Hematopoietic multipotent progenitor cell treated with erythropoietin and hydrocortisone succinate and interleukin-3 and kit ligand, for 17 days (in vitro differentiated cells): ENCODE measurements at regions not wholly inside any gene's neighbourhood (a gene's known extent, or its start where the extent isn't known, plus 50 kb on each side); places are given as distances from the start of the nearest gene placed in this dataset.

ENCODE experiments used
- DNase-seq: peaks from one replicate; pipeline ENCODE4 v3.0.0-alpha.2; 2015; ENCODE audit warnings: low spot score

DNA sequence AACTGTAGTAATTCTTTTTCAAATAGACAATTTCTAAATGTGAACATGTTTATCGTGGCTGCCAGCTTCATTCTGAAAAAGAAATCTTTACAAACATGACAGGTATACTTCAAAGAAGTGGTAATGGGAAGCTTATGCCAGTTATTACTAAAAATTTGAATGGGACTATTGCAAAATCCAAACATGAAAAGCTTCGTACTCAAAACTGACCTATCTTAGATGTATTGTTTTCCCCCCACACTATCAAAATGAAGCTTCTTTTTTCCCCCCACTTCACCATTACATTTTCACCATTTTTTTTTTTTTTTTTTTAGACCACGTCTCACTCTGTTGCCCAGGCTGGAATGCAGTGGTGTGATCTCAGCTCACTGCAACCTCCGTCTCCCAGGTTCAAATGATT, 50.4 kb upstream of the SERTAD2 start:
- DNase-seq: no peak

DNA sequence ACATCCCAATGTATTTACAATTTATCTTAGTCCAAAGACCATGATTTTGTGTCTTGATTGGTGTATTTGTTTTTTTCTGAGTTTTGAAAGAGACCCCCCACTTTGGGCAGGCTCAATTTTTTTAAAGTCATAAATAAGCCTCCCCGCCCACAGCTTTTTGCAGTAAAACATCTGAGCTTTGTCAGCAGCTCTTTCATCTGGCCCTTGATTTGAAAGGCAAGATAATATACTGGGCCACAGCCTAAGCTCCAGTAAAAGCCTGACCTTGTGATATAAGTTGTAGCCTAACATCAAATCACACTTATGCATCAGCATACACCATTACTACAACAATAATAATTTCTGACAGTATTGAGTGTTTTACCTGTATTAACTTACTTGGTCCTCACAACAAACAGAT, 51.3 kb upstream of the SERTAD2 start:
- DNase-seq: no peak

- DNase-seq: no peak
These were observed 53.6 kb upstream of the SERTAD2 start for GRCh38 chr2:64707276-64707675.

DNA sequence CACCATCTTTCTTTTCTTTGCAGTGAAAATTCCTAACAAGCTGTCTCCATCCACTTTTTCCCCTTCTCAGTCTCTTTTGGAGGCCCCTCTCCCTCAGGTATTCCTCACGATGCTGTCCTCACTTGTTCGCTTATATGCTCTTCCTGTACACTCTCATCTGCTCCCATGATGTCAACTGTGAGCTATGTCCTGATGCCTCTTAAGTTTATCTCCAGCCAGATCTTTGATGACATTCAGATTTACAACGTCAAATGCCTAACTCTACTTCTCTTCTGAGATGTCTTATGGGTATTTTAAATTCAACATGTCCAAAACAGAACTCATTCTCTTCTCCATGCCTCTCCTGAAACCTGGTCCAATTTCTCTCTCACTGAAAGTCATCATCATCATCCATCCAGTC, 55.1 kb upstream of the SERTAD2 start:
- DNase-seq: no peak

- no peak for DNase-seq
These were observed 57.6 kb upstream of the SERTAD2 start for GRCh38 chr2:64711252-64711800.

DNA sequence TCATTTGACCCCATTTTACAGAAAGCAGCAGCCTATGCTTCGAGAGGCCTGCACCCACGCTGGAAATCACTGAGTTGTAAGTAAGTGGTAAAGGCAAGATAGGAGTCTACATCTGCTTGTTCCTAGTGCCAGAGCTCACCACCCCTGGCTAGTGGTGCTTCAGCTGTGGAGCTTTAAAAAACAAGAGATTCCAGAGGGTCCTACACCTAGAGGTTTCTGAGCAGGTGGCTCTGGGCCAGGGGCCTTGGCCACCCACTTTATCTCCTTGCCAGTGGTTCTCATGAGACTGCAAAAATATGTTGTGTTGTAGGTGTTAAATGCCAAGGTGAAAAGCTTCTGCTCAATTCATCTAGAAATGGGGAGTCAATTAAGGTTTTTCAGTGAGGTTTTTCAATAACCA, 60.0 kb upstream of the SERTAD2 start:
- no peak for DNase-seq

- no peak for DNase-seq
These were observed 62.9 kb upstream of the SERTAD2 start for GRCh38 chr2:64716569-64716968.

DNA sequence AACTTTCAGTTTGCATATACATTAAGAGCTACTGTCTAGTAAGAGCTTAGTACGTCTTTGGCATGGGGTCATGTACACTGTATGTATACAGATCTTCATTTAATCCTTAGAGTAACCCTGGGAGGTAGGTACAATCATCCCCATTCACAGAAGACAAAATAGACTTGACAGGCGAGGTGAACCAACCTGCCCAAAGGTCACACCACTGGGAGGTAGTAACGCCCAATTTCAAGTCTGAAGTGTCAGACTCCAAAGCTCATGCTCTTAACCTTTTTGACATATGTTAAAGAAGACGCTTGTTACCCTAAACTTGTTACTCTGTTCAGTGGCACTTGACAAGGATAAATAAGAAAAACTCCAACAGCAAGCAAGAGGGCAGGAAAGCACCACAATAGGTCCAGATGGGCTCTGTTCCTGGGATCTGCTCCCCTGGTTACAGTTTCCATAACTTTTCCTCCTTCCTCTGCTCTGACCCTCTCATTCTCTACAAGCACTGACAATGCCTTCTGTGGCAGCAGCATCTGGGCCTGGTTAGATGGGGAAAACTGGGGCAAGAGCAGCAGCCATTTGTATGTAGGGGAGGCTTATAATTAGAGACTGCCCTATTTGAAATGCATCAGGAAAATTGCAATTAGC, 64.7 kb upstream of the SERTAD2 start:
- no peak for DNase-seq

- no peak for DNase-seq
These were observed 67.0 kb upstream of the SERTAD2 start for GRCh38 chr2:64720535-64721319.

GRCh38 chr2:64721320-64721623, 67.6 kb upstream of the SERTAD2 start:
- DNase-seq: no peak

DNA sequence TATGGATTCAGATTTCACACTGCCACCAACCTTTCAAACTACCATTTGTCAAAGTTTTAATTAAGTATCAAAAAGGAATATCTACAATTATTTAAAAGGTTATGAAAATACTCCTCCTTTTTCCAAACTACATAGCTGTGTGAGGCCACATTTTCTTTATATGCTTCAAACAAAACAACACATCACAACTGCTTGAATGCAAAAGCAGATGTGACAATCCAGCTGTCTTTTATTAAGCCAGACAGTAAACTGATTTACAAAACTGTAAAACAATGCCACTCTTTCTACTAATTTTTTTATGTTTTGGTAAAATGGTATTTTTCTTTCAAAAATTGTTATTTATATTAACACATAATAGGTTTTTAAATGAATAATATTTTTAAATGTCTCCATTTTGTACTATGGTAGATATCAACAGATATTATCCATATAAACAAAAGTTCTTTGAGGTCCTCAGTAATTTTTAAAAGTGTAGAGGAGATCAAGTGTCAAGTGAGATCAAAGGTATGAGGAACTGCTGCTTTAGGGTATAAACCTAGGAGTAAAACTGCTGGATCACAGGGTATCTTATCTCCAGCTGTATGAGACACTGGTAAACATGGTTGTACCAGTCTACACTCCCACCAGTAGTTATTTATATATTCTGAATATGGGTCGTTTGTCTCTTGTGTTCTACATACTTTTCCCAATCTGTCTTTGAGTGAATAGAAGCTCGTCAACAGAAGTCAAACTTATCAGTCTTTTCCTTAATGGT, 68.8 kb upstream of the SERTAD2 start:
- DNase-seq: no peak

DNA sequence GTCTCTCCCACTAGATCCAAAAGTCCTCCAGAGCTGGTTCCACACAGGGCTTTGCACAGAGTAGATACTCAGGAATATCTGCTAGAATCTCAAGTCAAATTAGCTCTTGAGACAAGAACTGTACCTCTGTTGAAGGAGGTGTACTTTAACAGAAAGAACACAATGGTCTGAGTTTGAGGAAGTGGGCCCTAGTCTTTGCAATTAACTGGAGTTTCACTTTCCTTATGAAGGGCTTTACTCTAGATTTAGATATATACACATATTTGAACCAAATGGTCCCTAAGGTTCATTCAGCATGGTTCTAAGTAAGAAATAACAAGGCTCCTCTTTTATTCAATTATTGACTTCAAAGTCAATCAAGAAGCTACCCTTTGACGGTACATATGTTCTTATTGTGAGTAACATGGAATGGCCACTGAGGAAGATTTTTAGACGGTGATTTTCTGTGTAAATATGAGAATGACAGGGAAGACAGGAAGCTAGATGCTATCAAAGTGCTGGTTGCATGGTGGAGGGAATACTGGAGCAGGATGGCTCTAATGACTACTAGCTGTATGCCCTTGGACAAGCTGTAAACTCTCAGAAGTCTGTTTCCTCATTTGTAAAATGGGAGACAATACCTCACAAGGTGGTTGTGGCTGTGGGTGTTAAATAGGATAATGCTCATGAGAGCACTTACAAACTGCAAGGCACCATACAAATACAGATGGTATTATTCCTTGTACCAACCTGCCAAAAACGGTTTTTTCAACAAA, 73.5 kb upstream of the SERTAD2 start:
- no peak for DNase-seq

DNA sequence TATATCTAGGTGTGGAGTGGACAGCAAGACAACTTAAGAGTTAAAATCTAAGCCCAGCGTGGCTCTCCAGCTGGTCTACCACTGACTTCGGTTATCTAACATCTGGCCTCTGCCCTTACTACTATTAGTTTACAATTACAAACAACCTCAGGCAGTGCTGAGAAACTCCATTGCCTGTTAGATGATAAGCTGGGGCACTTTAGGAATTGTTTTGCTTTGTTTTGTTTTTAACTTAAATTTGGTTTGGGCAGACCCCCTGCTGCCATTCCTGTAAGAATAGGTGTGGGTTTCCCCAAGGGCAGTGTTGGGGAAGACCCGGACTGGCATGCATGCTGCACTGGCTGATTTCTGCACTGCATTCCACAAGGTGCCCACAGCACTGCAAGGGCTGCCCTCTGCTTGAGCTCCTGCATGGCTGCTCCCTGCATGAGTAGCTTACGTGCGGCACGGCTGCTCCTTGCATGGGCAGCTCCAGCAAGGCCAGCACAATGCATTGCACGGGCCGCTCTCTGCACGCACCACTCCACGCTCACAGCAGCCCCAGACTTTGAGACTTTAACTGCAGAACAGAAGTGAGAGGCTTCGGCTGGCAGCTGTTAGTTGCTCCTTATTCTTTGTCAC, 74.2 kb upstream of the SERTAD2 start:
- no peak for DNase-seq

DNA sequence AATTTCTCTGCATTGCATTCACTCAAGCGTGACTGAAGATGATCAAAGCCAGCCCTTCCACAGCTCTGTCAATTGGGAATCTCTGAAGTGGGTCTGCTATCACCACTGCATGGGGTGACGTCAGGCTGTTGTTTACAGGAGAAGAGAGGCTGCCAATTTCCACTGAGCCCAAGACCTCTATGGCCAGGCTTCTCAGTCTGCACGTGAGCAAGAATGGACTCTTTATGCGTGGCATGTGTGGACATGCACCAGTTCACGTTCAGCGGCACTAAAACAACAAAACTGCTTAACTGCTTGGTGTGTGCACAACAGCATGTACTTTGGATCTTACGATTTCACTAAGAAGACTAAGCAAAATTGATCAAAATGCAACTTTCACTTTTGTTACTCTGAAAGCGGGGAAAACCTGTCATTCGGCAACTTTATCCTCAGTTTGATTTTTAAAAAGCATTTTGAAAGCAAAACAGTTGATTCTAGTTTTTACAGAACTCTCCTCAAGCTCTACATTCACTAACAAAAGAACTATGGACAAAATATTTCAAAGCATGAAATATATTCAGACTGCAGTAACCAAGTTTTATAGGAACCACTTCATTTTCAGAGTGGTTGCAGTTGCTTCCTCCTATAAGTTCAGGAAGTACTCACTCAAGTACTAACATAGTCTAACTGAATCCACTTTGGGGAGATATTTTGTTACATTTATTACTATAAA, 77.0 kb upstream of the SERTAD2 start:
- DNase-seq: no peak

DNA sequence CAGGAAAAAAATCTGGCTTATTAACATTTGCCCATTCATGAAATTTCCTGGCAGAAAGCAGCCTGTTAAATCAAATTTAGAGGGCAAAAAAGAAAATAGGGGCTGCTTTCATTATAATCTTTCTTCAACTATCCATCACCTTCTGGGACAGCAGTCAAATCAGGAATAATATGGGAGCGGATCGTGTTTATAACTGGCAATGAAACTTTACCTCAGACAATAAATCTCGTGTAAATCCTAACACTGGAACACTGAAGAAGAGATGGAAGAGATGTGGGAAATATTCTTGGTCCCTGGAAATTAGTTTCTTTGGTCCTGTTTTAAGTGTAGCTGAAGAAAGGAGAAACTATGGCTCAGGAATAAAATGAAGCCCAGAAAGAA, 77.5 kb upstream of the SERTAD2 start:
- DNase-seq: no peak

DNA sequence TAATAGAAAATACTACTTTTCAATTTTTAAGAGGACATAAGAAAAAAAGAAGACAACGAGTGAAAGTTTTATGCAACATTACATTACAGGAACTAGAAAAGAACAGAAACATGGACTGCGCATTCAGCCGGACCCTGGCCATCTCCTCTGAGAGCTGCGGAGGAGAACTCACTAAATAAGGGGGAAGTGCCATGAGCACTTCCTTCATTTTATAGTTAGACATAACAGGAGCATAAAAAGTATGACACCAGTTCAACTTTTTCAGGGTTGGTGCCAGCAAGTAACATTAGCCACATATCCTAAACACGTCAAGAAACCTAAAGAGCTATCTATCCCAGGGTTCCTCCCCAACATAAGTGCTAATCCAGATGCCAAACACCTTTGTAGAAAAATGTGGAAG, 78.0 kb upstream of the SERTAD2 start:
- DNase-seq: no peak

DNA sequence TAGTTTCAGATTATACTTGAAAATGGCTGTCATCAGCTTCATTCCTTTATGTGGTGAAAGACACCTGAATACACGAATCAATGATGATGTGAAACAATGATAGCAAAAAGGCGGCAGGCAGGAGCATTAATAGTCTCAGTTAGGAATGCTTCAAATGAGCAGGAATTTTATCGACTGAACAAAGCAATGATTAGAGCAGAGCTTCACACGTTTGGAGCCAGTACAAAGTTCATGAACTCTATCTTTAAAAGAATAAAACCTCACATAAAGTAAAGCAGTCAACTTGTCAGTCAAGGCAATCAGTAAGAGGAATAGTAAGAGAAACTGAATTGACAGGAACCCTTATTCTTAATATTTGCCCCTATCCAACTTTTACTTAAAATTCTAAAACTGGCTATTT, 78.4 kb upstream of the SERTAD2 start:
- DNase-seq: no peak

DNA sequence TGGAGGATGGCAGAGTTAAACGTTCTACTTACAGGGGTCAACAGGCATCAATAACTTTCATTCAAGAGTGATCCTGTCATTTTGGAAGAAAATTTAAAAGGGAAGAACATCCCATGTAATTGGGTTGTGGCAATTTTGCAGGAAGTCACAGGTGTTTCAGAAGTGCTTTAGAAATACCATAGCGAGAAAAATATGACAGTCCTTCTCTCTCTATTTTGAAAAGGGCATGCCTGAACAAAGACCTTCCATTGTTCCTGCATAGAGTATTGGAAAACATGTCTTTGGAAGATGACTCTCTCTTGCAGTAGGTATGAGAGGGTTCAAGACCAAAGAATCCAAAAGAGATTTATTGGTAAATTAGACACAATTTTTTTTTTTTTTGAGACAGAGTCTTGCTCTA, 81.8 kb upstream of the SERTAD2 start:
- DNase-seq: no peak

GRCh38 chr2:64737547-64737946, 83.8 kb upstream of the SERTAD2 start:
- no peak for DNase-seq

DNA sequence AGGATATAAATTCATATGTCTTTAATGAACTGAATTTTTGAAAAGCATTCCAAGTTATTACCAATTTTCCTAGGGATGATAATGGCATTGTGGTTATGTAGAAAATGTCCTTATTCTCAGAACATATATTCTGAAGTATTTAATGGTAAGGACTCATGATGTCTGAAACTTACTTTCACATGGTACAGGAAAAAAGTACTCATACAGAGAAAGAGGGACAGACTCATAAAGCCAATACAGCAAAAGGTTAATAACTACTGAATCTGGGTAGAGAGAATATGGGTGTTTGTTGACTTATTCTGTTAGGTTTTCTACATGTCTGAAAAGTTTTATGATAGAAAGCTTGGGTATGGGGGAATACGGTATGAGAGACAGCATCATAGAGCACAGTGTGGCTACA, 84.3 kb upstream of the SERTAD2 start:
- no peak for DNase-seq

GRCh38 chr2:64742678-64743077, 89.0 kb upstream of the SERTAD2 start:
- DNase-seq: no peak
